HG03066 (cell line): ENCODE measurements at regions not wholly inside any gene's neighbourhood (a gene's known extent, or its start where the extent isn't known, plus 50 kb on each side); places are given as distances from the start of the nearest gene placed in this dataset.

Experiments
- ATAC-seq: cut with Tn5 transposase; IDR thresholded peaks from one replicate; pipeline ENCODE4 v1.9.1; 2021; ENCODE audit warnings: low read depth; ENCODE audit not compliant: unreplicated experiment

DNA sequence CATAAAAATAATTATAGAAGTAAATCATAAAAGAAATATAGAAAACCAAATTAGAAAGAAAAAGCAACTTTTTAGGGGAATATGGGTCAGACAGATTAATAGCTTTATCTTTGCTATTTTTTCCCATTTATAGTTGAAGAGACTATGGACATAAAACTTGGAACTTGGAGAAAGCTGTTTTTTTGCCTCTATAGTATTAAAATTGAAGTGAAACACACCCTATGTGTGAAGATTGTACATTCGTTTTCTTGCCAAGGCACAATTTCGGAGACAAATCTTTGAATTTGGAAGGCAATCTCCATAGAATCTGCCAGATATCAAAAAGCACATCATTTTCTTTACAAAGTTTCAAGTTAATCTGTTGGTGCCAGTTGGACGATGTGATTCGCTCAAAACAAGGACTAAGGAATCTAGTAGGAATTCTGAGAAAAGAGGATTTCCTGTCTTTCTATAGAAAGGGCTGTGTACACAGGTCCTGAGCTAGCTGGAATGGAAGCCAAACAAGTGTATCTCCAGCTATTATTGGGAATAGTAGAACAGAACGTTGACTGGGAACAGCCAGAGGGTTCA, 156.3 kb downstream of the SLC7A11 start:
- no peak for ATAC-seq

GRCh38 chr4:138078751-138079520, 163.2 kb downstream of the SLC7A11 start:
- no peak for ATAC-seq

DNA sequence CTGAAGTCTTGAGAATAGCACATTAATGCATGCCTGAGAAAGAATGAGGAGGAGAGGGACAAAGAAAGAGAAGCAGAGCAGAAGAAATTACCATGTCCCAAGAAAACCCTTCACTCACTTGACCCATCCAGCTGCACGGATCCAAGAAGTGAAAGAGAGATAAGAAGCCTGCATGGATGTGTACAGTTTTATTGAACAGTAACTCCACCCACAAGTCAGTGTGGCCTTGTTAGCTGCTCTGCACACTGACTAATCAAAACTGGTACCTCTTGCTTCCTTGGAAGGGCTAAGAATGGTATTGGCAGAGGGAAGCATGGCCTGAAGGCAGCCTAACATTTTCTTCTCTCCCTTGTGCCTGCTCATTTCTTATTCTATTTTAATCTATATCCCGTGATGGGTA, 163.9 kb downstream of the SLC7A11 start:
- ATAC-seq = no peak

DNA sequence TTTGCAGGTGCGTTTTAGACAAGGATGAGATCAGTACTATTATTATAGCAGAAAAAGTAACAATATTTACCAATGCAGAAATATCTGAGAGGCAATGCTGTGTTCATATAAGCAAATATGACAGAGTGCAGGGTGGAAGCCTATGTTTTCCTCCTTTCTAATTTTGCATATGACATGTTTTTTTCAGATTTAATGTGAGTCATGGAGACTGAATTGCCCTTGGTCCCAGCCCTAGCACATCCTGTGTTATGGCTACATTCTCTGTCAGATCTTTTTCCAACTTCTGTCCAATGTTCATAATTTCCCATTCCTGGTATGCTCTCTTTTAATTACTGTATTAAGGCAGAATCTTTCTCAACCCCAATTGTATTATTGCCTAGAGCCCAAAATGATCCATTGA, 165.6 kb downstream of the SLC7A11 start:
- ATAC-seq = no peak

DNA sequence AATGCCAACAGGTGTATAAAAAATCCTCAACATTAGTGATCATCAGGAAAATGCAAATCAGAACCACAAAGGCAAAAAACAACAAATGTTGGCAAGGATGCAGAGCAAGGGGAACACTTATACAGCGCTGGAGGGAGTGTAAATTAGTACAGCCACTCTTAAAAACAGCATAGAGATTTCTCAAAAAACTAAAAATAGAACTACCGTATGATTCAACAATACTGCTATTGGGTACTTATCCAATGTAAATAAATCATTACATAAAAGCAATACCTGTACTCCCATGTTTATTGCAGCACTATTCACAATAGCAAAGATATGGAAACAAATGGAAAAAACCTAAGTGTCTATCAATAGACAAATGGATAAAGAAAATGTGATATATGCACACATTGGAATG, 171.3 kb downstream of the SLC7A11 start:
- no peak for ATAC-seq

DNA sequence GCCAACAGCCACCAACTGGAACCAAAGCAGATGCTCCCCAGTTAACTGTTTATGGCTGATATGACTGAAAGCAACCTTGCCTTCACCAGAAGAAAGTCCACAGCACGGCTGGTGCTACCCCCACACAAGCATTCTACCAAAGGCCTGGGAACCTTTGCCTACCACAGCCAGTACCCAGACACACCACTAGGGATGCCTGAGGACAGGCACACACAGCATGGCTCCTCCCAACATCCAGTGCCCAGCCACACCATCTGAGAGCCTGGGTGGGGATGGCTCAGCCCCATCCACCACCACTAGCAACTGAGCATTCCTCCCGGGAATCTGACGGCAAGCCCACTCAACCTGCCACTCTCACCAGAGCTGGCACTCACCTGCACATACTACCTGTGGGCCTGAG, 178.6 kb downstream of the SLC7A11 start:
- ATAC-seq = no peak

GRCh38 chr4:138062929-138063328, 179.2 kb downstream of the SLC7A11 start:
- ATAC-seq = no peak

DNA sequence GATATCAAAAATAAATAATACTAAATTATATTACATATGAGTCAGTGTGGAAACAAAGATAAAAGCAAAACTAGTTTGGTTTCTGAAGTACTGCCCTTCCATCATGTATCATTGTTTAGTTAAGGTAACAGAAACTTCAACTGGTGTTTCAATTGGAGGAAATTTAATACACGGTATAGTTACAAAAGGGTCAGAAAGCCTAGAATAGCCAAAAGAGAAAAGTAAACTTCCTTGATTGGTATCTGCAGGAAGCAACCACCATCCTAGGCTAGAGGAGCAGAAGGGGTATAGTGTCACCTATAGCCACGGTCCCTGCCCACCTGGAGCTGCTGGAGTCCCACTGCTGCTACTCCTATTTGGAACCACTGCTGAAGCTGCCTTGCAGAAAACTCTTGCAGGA, 185.6 kb downstream of the SLC7A11 start:
- no peak for ATAC-seq

DNA sequence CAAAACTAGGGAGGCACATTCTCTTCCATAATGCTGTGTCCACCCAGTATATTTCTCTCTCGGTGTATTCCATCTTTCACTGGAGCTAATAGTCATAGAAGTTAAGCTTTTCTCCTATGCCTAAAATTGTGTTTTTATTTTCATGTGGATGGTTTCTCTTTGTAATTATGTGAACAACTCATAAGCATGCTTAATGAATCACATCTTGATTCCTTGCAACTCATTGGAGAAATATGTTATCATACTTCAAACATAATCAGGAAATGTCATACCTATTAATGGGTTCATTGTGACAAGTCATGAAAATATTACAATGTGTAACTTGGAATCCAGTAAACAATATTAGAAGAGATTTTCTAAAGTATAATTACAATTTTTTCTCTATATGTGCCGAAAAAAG, 186.3 kb downstream of the SLC7A11 start:
- no peak for ATAC-seq

GRCh38 chr4:138053641-138054301, 188.4 kb downstream of the SLC7A11 start:
- no peak for ATAC-seq

- ATAC-seq = no peak
Observed at GRCh38 chr4:138052806-138053632, 189.1 kb downstream of the SLC7A11 start.

GRCh38 chr4:138051157-138051556, 191.0 kb downstream of the SLC7A11 start:
- ATAC-seq = no peak

- ATAC-seq = no peak
Observed at GRCh38 chr4:138050601-138051000, 191.5 kb downstream of the SLC7A11 start.

- no peak for ATAC-seq
Observed at GRCh38 chr4:138049355-138049754, 192.8 kb downstream of the SLC7A11 start.

- ATAC-seq = no peak
Observed at GRCh38 chr4:138047290-138047689, 194.9 kb downstream of the SLC7A11 start.

DNA sequence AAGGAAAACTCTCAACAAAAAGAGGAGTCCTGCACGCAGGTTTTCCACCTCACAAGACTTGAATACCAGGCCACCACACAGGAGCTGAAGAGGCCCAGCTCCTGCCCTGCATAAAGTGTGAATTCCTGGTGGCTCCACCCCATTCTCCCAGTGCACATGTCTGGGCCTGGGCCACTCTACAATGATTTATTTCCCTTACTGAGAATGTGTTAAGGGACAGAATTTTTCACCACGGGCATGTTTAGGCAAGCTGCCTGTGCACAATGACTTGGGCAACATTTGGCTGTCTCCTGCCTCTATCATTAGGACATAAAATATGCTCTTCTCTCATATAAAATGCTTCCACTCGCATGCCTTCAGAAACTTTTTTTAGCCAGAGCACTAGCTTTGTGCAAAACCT, 197.1 kb downstream of the SLC7A11 start:
- no peak for ATAC-seq

- no peak for ATAC-seq
Observed at GRCh38 chr4:138039010-138039409, 203.1 kb downstream of the SLC7A11 start.

DNA sequence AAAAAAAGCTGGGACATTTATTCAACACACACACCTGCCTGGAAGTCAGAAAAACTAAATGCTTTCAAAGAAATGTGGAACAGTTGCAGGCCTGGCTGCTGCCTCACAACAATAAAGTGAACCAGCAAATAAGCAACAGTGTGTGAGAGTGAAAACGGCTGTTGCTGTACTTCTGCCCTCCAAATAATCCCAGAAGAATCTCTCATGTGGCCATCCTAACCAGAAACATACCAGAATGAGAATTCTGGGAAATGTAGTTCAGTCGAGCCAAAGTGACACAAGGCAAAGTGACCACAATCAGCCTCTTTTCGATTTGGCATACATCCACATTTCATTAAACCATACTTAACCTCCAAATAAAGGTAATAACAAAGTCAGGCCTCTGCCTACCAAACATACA, 204.5 kb downstream of the SLC7A11 start:
- ATAC-seq = no peak

GRCh38 chr4:138035781-138036258, 206.3 kb downstream of the SLC7A11 start:
- peak; percentile 100 for ATAC-seq

DNA sequence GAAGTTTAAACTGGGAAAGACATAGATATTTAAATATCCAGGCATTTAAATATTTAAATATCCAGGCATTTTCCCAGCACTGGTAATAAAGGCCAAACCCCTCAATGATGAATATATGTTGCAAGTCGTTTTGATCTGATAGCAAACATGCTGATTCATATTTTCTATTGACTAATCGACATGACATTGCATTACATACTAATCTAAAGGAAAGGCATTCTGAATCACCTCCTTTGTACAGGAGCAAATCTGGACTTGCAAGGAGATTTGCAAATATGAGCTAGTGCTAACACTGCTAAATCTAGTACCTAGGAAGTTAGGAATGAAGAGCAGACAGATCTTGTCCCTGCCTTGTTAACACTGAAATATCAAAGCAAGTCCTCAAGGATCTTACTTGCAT, 207.3 kb downstream of the SLC7A11 start:
- ATAC-seq = no peak

DNA sequence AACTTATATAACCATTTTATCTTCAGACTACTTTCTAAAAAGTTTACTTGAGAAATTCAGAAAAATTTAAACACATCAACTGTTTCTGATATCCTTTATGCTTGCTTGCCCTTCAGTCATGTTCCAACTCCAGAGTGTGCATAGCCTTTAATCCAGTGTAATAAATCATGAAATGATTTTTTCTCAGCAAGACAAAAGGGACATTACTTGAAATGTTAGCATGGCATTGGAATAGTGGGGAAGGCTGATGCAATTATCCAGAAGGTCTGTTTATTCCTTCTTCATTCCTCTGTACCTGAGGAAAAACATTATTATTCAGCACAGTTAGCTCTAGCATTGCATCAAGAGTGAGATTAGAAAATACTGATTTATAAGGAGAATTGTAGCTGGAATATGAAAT, 209.9 kb downstream of the SLC7A11 start:
- no peak for ATAC-seq
